ENCODE measurements at regions not wholly inside any gene's neighbourhood (a gene's known extent, or its start where the extent isn't known, plus 50 kb on each side); places are given as distances from the start of the nearest gene placed in this dataset.
"Not testable (repeated sequence)": the region's sequence is repeated elsewhere in the genome, so short reads cannot be mapped to it uniquely, and the experiment has no call there.

DNA sequence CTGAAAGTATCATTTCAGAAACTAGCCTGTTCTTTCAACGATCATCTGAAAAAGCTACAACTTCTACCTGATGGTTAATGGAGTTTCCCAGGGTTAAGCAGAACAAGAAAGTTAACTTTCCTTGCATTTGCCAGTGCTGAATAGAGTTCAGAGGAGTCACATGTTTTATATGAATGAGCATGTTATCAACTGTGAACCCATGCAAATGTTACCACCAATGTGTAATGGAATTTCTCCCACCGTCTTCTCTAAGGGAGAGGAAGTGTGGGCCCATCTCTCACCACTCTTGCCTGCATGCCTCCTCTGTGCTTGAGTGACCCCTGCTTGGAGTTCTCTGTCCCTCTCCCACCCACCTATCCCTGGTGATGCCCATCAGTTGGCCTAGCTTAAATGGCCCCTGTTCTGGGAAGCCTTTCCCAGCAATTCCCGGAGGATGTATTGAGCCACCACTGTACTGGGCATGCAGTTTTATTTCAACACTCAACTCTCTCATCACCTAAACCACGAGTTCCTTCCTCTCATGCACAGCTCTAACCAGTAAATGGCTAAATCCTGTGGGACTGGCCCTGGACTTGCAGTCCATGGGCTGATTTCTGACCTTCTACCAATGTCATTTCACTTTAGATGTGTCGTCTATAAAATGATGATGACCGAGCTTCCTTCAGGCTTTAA is 159.8 kb downstream of the RPAP3 start:
- H3K4me3 Mint-ChIP-seq = no peak overlapping the region
- peaks cover 12% of the 10 kb centered on the region for H3K4me1 Mint-ChIP-seq
- H3K9me3 Mint-ChIP-seq = no peaks in the 10 kb centered on the region
- no peak overlapping the region for H3K27ac Mint-ChIP-seq
- H3K27me3 Mint-ChIP-seq = no peaks in the 10 kb centered on the region
- H3K36me3 Mint-ChIP-seq = no peaks in the 10 kb centered on the region

- H3K4me3 Mint-ChIP-seq = no peak overlapping the region
- H3K4me1 Mint-ChIP-seq = peaks cover 7% of the 10 kb centered on the region
- H3K27ac Mint-ChIP-seq = no peak overlapping the region
- H3K36me3 Mint-ChIP-seq = peaks cover 6% of the 10 kb centered on the region
- H3K27me3 Mint-ChIP-seq = peaks cover 3% of the 10 kb centered on the region
- H3K9me3 Mint-ChIP-seq = peaks cover 22% of the 10 kb centered on the region
Measured at GRCh38 chr12:47534695-47535094, 171.1 kb downstream of the RPAP3 start.

DNA sequence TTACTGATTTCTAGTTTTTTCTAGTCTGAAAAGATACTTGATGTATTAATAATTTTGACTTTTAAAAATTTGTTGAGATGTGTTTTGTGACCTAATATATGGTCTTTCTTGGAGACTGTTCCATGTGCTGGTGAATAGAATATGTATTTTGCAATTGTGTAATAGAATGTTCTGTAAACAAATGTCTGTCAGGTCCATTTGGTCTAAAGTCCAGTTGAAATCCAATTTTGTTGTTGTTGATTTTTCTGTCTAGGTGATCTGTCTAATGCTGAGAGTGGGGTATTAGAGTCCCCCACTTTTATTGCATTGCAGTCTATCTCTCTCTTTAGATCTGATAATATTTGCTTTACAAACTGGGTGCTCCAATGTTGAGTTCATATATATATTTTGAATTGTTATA is 175.8 kb downstream of the RPAP3 start:
- Mint-ChIP-seq H3K36me3 (peaks cover 12% of the 10 kb centered on the region), H3K4me3 (no peak overlapping the region), H3K4me1 (no peaks in the 10 kb centered on the region), H3K27ac (no peak overlapping the region), H3K27me3 (peaks cover 3% of the 10 kb centered on the region), H3K9me3 (peaks cover 34% of the 10 kb centered on the region)

DNA sequence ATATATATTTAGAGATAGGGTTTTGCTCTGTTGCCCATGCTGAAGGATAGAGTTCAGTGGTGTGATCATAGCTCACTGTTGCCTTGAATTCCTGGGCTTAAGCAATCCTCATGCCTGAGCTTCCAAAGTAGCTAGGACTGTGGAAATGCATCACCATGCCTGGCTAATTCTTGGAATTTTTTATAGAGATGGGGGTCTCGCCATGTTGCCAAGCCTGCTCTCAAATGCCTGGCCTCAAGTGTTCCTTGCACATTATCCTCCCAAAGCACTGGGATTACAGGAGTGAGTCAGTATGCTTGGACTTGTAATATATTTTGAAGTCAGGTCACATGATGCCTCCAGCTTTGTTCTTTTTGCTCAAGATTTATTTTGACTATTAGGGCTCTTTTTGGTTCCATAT is 178.0 kb downstream of the RPAP3 start:
- peaks cover 12% of the 10 kb centered on the region for H3K36me3 Mint-ChIP-seq
- H3K27ac Mint-ChIP-seq = no peak overlapping the region
- peaks cover 3% of the 10 kb centered on the region for H3K27me3 Mint-ChIP-seq
- no peak overlapping the region for H3K4me3 Mint-ChIP-seq
- no peaks in the 10 kb centered on the region for H3K4me1 Mint-ChIP-seq
- H3K9me3 Mint-ChIP-seq = peaks cover 27% of the 10 kb centered on the region

DNA sequence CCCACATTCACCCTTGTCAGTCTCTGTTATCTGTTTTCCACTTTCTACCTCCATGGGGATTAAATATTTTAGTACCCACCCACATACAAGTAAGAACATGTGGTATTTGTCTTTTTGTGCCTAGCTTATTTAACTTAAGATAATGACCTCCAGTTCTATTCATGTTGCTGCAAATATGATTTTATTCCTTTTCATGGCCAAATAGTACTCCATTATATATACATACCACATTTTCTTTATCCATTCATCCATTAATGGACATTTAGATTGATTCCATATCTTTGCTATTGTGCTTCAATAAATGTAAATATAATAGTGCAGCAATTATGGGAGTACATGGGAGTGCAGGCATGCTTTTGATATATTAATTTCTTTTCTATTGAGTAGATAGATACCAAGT is 185.8 kb downstream of the RPAP3 start:
- H3K9me3 Mint-ChIP-seq = no peaks in the 10 kb centered on the region
- H3K4me1 Mint-ChIP-seq = no peaks in the 10 kb centered on the region
- H3K4me3 Mint-ChIP-seq = no peak overlapping the region
- H3K27me3 Mint-ChIP-seq = no peaks in the 10 kb centered on the region
- H3K27ac Mint-ChIP-seq = no peak overlapping the region
- H3K36me3 Mint-ChIP-seq = peaks cover 2% of the 10 kb centered on the region

DNA sequence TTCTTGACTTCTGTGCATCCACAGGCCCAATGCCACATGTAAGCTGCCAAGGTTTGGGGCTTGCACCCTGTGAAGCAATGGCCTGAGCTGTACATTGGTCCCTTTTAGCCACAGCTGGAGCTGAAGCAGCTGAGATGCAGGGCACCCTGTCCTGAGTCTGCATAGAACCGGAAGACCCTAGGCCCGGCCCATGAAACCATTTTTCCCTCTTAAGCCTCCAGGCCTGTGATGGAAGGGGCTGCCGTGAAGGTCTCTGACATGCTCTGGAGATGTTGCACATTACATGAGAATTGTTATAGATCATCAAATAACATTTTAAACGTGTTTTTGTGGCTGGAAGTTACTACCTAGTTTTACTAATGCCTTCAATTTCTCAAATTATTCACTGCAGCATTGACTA is 188.7 kb downstream of the RPAP3 start:
- Mint-ChIP-seq H3K4me1 (no peaks in the 10 kb centered on the region), H3K27ac (no peak overlapping the region), H3K9me3 (no peaks in the 10 kb centered on the region), H3K27me3 (no peaks in the 10 kb centered on the region), H3K4me3 (no peak overlapping the region), H3K36me3 (peaks cover 4% of the 10 kb centered on the region)

DNA sequence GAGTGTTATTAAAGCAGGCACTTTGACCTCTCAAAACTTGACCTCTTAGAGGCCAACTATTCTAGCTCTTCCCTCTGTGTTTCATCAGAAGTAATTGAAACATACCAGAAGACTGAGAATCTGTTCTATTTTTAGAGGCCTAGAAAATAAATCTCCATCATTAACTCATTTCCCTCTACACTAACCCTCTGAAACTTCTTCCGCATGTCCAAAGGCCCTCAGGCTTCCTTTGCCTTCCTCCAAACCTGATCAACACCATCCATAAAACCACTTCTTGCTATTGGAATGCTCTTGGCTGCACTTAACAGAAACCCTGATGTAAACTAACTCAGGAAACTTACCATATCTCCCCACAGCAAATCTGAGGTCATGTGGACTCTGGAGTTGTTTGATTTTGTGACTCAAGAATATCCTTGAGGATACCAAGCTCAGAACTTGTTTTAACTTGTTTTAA is 196.4 kb downstream of the RPAP3 start:
- Mint-ChIP-seq H3K27ac (no peak overlapping the region), H3K9me3 (no peaks in the 10 kb centered on the region), H3K36me3 (peaks cover 2% of the 10 kb centered on the region), H3K4me3 (no peak overlapping the region), H3K4me1 (no peaks in the 10 kb centered on the region), H3K27me3 (no peaks in the 10 kb centered on the region)

GRCh38 chr12:47507221-47507620 is 198.6 kb downstream of the RPAP3 start:
- H3K4me3 Mint-ChIP-seq = no peak overlapping the region
- H3K36me3 Mint-ChIP-seq = no peaks in the 10 kb centered on the region
- no peak overlapping the region for H3K27ac Mint-ChIP-seq
- no peaks in the 10 kb centered on the region for H3K27me3 Mint-ChIP-seq
- H3K9me3 Mint-ChIP-seq = no peaks in the 10 kb centered on the region
- no peaks in the 10 kb centered on the region for H3K4me1 Mint-ChIP-seq

DNA sequence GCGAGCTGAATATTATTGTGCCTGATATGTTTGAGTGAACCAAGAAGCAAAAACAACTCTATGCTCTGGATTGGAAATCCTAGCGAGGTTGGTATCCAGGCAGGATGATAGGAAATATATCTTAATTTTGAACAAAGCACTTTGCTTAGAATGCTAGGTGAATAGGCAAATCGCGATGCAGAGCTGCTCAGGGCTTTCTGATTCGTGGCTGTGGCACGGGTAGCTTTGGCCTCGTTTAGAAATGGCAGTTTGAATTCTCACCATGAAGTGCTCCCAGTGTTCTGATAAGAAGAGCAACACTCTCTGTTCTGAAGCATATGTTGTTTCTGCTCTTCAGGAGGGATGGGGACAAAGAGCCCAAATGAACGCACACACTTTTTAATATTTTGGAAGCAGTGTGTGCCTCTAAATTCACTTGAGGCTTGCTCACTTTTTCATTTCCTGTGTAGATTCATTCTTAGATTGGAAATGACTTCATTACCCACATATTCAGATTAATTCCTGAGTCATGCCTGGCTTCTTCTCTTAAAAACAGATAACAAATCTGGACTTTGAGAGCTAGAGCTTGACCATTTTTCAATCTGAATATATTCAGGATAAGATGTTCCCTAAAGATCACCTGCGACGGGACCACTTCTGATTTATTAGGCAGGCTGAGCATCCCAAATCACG is 200.9 kb downstream of the RPAP3 start:
- H3K27me3 Mint-ChIP-seq = no peaks in the 10 kb centered on the region
- H3K9me3 Mint-ChIP-seq = no peaks in the 10 kb centered on the region
- H3K4me1 Mint-ChIP-seq = no peaks in the 10 kb centered on the region
- no peak overlapping the region for H3K4me3 Mint-ChIP-seq
- no peak overlapping the region for H3K27ac Mint-ChIP-seq
- no peaks in the 10 kb centered on the region for H3K36me3 Mint-ChIP-seq

GRCh38 chr12:47493801-47494200 is 212.0 kb downstream of the RPAP3 start:
- no peaks in the 10 kb centered on the region for H3K27me3 Mint-ChIP-seq
- peaks cover 1% of the 10 kb centered on the region for H3K4me1 Mint-ChIP-seq
- H3K9me3 Mint-ChIP-seq = peaks cover 4% of the 10 kb centered on the region
- no peak overlapping the region for H3K27ac Mint-ChIP-seq
- H3K4me3 Mint-ChIP-seq = no peak overlapping the region
- peaks cover 2% of the 10 kb centered on the region for H3K36me3 Mint-ChIP-seq

- Mint-ChIP-seq H3K27ac (no peak overlapping the region), H3K36me3 (peaks cover 6% of the 10 kb centered on the region), H3K4me3 (no peak overlapping the region), H3K27me3 (no peaks in the 10 kb centered on the region), H3K9me3 (no peaks in the 10 kb centered on the region), H3K4me1 (peaks cover 12% of the 10 kb centered on the region)
Measured at GRCh38 chr12:47491516-47492305, 214.1 kb downstream of the RPAP3 start.

GRCh38 chr12:47488888-47489287 is 216.9 kb downstream of the RPAP3 start:
- Mint-ChIP-seq H3K9me3 (peaks cover 8% of the 10 kb centered on the region), H3K36me3 (peaks cover 6% of the 10 kb centered on the region), H3K4me3 (no peak overlapping the region), H3K27ac (no peak overlapping the region), H3K4me1 (peaks cover 12% of the 10 kb centered on the region), H3K27me3 (no peaks in the 10 kb centered on the region)

- peaks cover 8% of the 10 kb centered on the region for H3K36me3 Mint-ChIP-seq
- H3K4me1 Mint-ChIP-seq = no peaks in the 10 kb centered on the region
- H3K4me3 Mint-ChIP-seq = no peak overlapping the region
- H3K9me3 Mint-ChIP-seq = peaks cover 31% of the 10 kb centered on the region
- H3K27ac Mint-ChIP-seq = no peak overlapping the region
- no peaks in the 10 kb centered on the region for H3K27me3 Mint-ChIP-seq
Measured at GRCh38 chr12:47481041-47481440, 224.8 kb downstream of the RPAP3 start.

GRCh38 chr12:47478426-47478825 is 227.4 kb downstream of the RPAP3 start:
- Mint-ChIP-seq H3K4me3 (no peak overlapping the region), H3K27me3 (no peaks in the 10 kb centered on the region), H3K4me1 (peaks cover 8% of the 10 kb centered on the region), H3K27ac (no peak overlapping the region), H3K36me3 (peaks cover 16% of the 10 kb centered on the region), H3K9me3 (peaks cover 28% of the 10 kb centered on the region)

- peaks cover 29% of the 10 kb centered on the region for H3K9me3 Mint-ChIP-seq
- H3K27ac Mint-ChIP-seq = peak overlapping the region; percentile 77
- peaks cover 21% of the 10 kb centered on the region for H3K4me1 Mint-ChIP-seq
- peak overlapping the region; percentile 36 for H3K4me3 Mint-ChIP-seq
- H3K27me3 Mint-ChIP-seq = no peaks in the 10 kb centered on the region
- peaks cover 18% of the 10 kb centered on the region for H3K36me3 Mint-ChIP-seq
Measured at GRCh38 chr12:47473091-47473490, 232.7 kb downstream of the RPAP3 start.

- H3K9me3 Mint-ChIP-seq = peaks cover 12% of the 10 kb centered on the region
- H3K4me3 Mint-ChIP-seq, H3K27me3 Mint-ChIP-seq: not testable (repeated sequence)
- peaks cover 11% of the 10 kb centered on the region for H3K36me3 Mint-ChIP-seq
- peak overlapping the region; percentile 30 for H3K27ac Mint-ChIP-seq
- H3K4me1 Mint-ChIP-seq = peaks cover 25% of the 10 kb centered on the region
Measured at GRCh38 chr12:47470349-47470748, 235.5 kb downstream of the RPAP3 start.
